Gastroesophageal sphincter (tissue), 3 donors: ENCODE measurements at regions not wholly inside any gene's neighbourhood (a gene's known extent, or its start where the extent isn't known, plus 50 kb on each side); places are given as distances from the start of the nearest gene placed in this dataset.

Source experiments
- EP300 ChIP-seq: sonication (generic); formaldehyde crosslinking; IDR thresholded peaks from one replicate; pipeline ENCODE4 v1.6.1; 2017; ENCODE audit warnings: antibody characterized with exemption, mild to moderate bottlenecking
- POLR2A ChIP-seq, 2 donors: fragments of 450-650 bp; IDR thresholded peaks; one replicate each; pipeline ENCODE4 v1.6.1; 2017; ENCODE audit warnings: antibody characterized with exemption in 2 of 2, mild to moderate bottlenecking in 2 of 2, moderate library complexity in 1 of 2
- POLR2AphosphoS5 ChIP-seq: sonication (generic); formaldehyde crosslinking; IDR thresholded peaks from one replicate; pipeline ENCODE4 v1.6.1; 2017; ENCODE audit warnings: antibody characterized with exemption
- TF ChIP-seq, protein P1 (sequence below), 4 experiments: fragments of 200-600 bp in 2 of 4; fragments of 450-650 bp in 2 of 4; sonication (generic) in 1 of 4; IDR thresholded peaks; one replicate each; pipeline ENCODE4 v1.5.1; 2017 to 2019; ENCODE audit warnings: antibody characterized with exemption in 4 of 4, mild to moderate bottlenecking in 2 of 4, moderate library complexity in 2 of 4

DNA sequence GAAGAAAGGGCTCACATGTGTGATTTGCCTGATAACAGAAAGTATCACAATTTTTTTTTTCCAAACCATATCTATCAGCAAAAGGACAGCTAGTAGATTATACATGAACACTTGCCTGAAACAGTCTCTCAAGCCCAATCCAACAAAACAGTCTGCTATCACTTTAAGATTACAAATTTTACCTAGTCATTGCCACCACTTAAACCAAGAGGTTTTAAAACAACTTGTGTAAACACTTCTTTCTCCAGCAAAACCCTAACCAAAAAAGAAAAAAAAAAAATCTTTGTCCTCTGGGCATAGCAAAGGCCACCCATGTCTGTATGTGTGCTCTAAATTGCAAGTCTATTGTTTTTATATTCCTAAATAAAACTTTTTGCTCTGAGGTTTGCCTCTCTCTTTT, 1568.4 kb downstream of the GRIK2 start:
- TF ChIP-seq, protein P1, sequence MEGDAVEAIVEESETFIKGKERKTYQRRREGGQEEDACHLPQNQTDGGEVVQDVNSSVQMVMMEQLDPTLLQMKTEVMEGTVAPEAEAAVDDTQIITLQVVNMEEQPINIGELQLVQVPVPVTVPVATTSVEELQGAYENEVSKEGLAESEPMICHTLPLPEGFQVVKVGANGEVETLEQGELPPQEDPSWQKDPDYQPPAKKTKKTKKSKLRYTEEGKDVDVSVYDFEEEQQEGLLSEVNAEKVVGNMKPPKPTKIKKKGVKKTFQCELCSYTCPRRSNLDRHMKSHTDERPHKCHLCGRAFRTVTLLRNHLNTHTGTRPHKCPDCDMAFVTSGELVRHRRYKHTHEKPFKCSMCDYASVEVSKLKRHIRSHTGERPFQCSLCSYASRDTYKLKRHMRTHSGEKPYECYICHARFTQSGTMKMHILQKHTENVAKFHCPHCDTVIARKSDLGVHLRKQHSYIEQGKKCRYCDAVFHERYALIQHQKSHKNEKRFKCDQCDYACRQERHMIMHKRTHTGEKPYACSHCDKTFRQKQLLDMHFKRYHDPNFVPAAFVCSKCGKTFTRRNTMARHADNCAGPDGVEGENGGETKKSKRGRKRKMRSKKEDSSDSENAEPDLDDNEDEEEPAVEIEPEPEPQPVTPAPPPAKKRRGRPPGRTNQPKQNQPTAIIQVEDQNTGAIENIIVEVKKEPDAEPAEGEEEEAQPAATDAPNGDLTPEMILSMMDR (IDR thresholded peaks at IDR 0.05), result no peak
- TF ChIP-seq EP300 (no peak), POLR2AphosphoS5 (no peak), POLR2A (IDR thresholded peaks at IDR 0.05) (no peak)
